BJ (cell line): ENCODE measurements at regions not wholly inside any gene's neighbourhood (a gene's known extent, or its start where the extent isn't known, plus 50 kb on each side); places are given as distances from the start of the nearest gene placed in this dataset.

Experiments used
- CTCF ChIA-PET: fragments of 350-600 bp; formaldehyde crosslinking; extraction: SDS; loops from one replicate; lab custom pipeline; 2021; ENCODE audit warnings: antibody characterized with exemption, inconsistent platforms; lab: Yijun Ruan, JAX
- POLR2A ChIA-PET: fragments of 300-600 bp; sonication (Branson Sonifier 250); formaldehyde crosslinking; extraction: SDS; loops from one replicate; lab custom pipeline; 2021; ENCODE audit warnings: antibody characterized with exemption; lab: Charles Lee
- DNase-seq: peaks from one replicate; pipeline ENCODE4 v3.0.0-alpha.2; 2011; ENCODE audit warnings: low read depth
- H3K27me3 ChIP-seq: 2 replicates; pipeline ENCODE4 v1.6.0; 2011; ENCODE audit warnings: low read length; ENCODE audit not compliant: control insufficient read depth, insufficient read depth
- H3K36me3 ChIP-seq: 2 replicates; pipeline ENCODE4 v1.5.1; 2011; ENCODE audit warnings: low read length; ENCODE audit not compliant: control insufficient read depth, insufficient read depth
- H3K4me3 ChIP-seq: 2 replicates; pipeline ENCODE4 v1.5.1; 2011; ENCODE audit warnings: low read depth, mild to moderate bottlenecking, control low read depth, low read length
- TF ChIP-seq, protein P1 (sequence below): IDR thresholded peaks from 2 replicates; pipeline ENCODE4 v1.5.1; 2011; ENCODE audit warnings: low read depth, mild to moderate bottlenecking, control low read depth, inconsistent platforms, low read length, moderate library complexity; ENCODE audit not compliant: insufficient read depth

DNA sequence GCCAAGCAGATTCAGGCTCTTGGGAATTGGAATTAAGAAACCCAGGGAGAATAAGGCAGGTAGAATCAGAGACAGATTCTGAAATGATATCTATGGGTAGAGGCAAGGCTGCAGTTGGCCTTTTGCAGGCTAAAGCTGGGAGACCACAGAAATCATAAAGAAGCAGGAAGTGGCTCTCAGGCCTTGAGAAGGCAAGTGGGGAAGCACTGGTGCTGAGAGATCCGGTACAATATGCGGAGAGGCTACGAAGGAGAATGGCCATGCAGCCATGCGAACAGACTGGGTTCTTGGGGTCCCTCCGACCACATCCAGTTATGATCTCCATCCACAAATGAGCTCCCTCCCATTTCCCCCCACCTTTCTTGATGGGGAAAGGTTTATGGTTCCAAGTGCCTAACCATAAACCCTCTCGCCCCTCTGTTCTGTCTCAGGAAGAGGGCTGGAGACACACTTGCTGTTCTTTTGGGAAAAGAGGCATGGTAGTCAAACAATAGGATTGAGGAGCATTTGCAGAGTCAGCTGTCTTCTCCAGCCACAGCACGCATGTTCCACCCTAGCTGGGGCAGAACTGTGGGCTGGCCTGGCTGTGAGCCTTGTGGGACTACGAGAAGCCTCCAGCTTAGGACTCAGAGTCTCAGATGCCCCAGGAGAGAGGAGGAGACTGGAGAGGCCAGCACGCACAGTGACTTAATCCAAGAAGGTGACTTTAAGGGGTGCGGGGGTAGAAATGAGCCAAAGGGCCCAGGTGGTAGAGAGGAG, 99.6 kb downstream of the RPLP1 start:
- Histone ChIP-seq H3K27me3 (no peaks in the 10 kb centered on the region; the same call in none of the 2 replicates), H3K4me3 (no peak overlapping the region), H3K36me3 (no peaks in the 10 kb centered on the region)
- TF ChIP-seq, protein P1, sequence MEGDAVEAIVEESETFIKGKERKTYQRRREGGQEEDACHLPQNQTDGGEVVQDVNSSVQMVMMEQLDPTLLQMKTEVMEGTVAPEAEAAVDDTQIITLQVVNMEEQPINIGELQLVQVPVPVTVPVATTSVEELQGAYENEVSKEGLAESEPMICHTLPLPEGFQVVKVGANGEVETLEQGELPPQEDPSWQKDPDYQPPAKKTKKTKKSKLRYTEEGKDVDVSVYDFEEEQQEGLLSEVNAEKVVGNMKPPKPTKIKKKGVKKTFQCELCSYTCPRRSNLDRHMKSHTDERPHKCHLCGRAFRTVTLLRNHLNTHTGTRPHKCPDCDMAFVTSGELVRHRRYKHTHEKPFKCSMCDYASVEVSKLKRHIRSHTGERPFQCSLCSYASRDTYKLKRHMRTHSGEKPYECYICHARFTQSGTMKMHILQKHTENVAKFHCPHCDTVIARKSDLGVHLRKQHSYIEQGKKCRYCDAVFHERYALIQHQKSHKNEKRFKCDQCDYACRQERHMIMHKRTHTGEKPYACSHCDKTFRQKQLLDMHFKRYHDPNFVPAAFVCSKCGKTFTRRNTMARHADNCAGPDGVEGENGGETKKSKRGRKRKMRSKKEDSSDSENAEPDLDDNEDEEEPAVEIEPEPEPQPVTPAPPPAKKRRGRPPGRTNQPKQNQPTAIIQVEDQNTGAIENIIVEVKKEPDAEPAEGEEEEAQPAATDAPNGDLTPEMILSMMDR = no peak
- POLR2A ChIA-PET = no interaction called here
- CTCF ChIA-PET = interaction anchor here (1.5 kb wide), 1 partner anchor 10 kb away, joined by 4 read pairs; no protein-coding TSS in a partner anchor
- no peak for DNase-seq

DNA sequence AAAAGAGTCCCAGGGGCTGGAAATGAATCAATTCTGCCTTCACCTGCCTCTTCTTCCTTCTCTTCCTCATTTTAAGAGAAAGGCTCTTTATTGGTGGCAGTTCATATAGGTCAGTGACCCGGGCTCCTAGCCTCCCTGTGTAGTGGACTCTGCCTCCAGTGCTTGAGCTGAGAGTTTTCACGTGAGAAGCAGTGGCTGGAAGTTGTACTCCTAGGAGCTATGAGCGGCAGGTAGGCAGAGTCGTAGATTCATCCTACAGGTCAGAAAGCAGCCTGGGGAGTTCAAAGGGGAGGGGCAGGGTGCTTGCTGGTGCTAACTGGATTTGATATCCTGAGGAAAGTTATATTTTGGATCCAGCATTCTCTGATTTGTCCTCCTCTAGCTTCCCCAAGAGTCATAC, 101.1 kb downstream of the RPLP1 start:
- H3K4me3 ChIP-seq = no peak overlapping the region
- POLR2A ChIA-PET = no interaction called here
- TF ChIP-seq, protein P1 = no peak
- no peaks in the 10 kb centered on the region for H3K36me3 ChIP-seq
- H3K27me3 ChIP-seq = no peaks in the 10 kb centered on the region; the same call in 1 of the 2 replicates
- DNase-seq = no peak
- CTCF ChIA-PET = no interaction called here

DNA sequence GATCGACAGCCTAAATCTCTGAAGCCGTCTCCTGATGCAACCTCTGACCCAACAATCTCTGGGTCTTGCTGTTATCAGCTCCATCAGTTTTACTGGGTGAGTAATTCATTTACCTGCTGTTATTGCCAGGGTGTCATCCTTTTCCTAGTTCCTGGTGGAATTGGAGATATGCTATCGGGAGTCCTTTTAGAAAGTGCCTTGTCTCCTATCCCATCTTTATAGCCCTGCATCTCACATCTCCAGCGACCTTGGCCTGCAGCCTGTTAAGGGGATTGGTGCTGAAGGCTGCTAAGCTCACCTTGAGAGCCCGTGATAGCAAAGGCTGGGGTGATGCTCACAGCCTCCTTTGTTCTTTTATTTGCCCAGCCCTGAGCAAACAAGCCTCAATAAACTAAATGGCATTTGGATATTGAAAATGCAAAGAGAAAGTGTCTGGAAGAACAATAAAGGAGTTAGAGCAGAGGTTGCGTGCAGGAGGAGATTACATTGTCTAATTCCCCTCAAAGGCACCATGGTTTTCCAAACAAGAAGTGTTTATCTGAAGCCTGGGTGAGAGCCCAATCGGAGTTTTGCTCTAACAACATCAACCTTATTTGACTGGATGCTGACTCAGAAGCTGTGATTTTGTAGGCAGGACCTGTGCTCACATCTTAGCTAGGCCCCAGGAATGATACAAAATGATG, 101.8 kb downstream of the RPLP1 start:
- H3K36me3 ChIP-seq = no peaks in the 10 kb centered on the region
- H3K4me3 ChIP-seq = no peak overlapping the region
- TF ChIP-seq, protein P1 = no peak
- H3K27me3 ChIP-seq = no peaks in the 10 kb centered on the region; the same call in 1 of the 2 replicates
- DNase-seq = no peak
- POLR2A ChIA-PET = no interaction called here
- CTCF ChIA-PET = interaction anchor here (1.2 kb wide), 1 partner anchor 10 kb away, joined by 3 read pairs; no protein-coding TSS in a partner anchor

DNA sequence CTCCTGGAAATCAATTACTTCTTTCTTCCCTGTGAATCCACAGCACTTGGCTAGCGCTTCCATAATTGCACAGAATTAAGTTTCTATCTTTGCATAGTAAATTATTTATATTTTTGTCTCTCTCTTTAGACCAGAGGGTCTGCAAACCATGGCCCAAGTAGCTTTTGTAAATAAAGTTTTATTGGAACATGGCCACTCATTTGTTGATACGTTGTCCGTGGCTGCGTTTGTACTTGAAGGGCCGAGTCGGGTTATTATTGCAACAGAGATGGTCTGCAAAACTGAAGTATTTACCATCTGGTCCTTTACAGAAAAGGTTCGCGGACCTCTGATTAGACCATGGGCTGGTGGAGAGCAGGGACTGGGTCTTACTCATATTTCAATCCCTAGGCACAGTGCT, 102.5 kb downstream of the RPLP1 start:
- Histone ChIP-seq H3K27me3 (no peaks in the 10 kb centered on the region; the same call in 1 of the 2 replicates), H3K36me3 (no peaks in the 10 kb centered on the region), H3K4me3 (no peak overlapping the region)
- ChIA-PET CTCF (interaction anchor here (1.2 kb wide), 1 partner anchor 10 kb away, joined by 3 read pairs; no protein-coding TSS in a partner anchor), POLR2A (interaction anchor here (0.6 kb wide), 1 partner anchor 18 kb away, joined by 3 read pairs; no protein-coding TSS in a partner anchor)
- no peak for DNase-seq
- TF ChIP-seq, protein P1 = no peak

DNA sequence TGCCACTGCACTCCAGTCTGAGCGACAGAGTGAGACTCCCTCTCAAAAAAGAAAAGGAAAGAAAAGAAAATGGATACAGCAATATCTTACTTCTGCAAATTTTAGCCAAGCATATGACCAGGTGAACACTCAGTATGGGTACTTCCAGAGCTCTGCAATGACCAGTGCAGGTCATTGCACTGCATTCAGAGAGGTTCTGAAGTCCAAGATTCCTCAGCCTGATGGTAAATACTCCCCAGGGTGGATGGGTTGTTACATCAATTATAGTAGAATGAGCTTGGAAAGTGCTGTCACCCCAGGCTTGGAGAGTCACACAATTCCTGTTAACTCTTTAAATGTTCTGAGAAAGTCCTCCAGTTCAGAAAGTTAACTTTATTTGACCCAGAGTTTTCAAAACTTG, 103.7 kb downstream of the RPLP1 start:
- Histone ChIP-seq H3K27me3 (peaks cover 2% of the 10 kb centered on the region), H3K4me3 (no peak overlapping the region), H3K36me3 (no peaks in the 10 kb centered on the region)
- ChIA-PET CTCF (no interaction called here), POLR2A (no interaction called here)
- TF ChIP-seq, protein P1 = no peak
- DNase-seq = no peak
